Lower leg skin (tissue), 4 donors: ENCODE measurements at regions not wholly inside any gene's neighbourhood (a gene's known extent, or its start where the extent isn't known, plus 50 kb on each side); places are given as distances from the start of the nearest gene placed in this dataset.

Experiments
- DNase-seq, 2 donors: peaks; one replicate each; pipeline ENCODE4 v3.0.0-alpha.2; 2019; ENCODE audit warnings: low spot score in 2 of 2
- H3K4me3 ChIP-seq: fragments of 200-600 bp; sonication (generic); 2 replicates; pipeline ENCODE4 v1.5.1; 2017; ENCODE audit warnings: mild to moderate bottlenecking, low read depth; ENCODE audit not compliant: poor library complexity, severe bottlenecking
- POLR2A ChIP-seq, 2 donors: fragments of 450-650 bp; IDR thresholded peaks; one replicate each; pipeline ENCODE4 v1.6.1; 2016 to 2017; ENCODE audit warnings: antibody characterized with exemption in 2 of 2, mild to moderate bottlenecking in 1 of 2, moderate library complexity in 1 of 2
- WGBS, 2 donors: methylation state at CpG; one replicate each; pipeline ENCODE4 v1.1.5; 2018; 5-methylcytosine and 5-hydroxymethylcytosine counted together
- intact Hi-C: fragments of 100-400 bp; cut with DNase I; formaldehyde crosslinking; loops from one replicate; pipeline ENCODE4 v1.15.0; 2023; ENCODE audit warnings: low total_unique reads
- TF ChIP-seq, protein P1 (sequence below), 3 donors: fragments of 450-650 bp; IDR thresholded peaks; one replicate each; pipeline ENCODE4 v1.5.1; 2016; ENCODE audit warnings: antibody characterized with exemption in 3 of 3, mild to moderate bottlenecking in 3 of 3, moderate library complexity in 2 of 3

DNA sequence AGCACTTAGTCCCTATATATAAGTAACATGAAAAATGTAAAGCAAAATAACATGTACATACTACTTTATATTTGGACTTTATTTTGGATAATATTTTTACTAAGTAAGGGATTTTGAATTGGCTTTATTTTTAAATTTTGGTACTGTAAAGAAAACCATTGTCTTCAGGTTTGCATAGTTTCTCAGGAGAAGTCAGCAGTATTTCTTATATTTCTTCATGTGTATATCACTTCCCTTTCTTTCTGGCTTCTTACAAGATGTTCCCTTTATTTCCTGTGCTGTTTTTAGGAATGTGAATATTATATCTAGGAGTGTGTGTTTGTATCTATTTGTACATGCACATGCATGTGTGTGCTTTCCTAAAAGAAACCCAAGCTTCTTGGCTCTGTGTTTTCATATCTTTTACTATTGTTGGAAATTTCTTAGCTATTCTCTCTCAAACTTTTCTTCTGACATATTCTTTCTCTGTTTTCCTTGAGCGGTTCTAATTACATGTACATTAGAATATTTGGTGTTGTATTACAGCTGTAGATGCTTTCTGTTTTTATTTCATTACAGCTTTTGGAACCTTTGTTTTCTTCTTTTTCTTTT lies 1549.7 kb upstream of the ACVR2A start:
- intact Hi-C loops = no loop called here
- TF ChIP-seq, protein P1, sequence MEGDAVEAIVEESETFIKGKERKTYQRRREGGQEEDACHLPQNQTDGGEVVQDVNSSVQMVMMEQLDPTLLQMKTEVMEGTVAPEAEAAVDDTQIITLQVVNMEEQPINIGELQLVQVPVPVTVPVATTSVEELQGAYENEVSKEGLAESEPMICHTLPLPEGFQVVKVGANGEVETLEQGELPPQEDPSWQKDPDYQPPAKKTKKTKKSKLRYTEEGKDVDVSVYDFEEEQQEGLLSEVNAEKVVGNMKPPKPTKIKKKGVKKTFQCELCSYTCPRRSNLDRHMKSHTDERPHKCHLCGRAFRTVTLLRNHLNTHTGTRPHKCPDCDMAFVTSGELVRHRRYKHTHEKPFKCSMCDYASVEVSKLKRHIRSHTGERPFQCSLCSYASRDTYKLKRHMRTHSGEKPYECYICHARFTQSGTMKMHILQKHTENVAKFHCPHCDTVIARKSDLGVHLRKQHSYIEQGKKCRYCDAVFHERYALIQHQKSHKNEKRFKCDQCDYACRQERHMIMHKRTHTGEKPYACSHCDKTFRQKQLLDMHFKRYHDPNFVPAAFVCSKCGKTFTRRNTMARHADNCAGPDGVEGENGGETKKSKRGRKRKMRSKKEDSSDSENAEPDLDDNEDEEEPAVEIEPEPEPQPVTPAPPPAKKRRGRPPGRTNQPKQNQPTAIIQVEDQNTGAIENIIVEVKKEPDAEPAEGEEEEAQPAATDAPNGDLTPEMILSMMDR (IDR thresholded peaks at IDR 0.05) = no peak
- TF ChIP-seq POLR2A (IDR thresholded peaks at IDR 0.05) = no peak
- DNase-seq = no peak
- WGBS, 2 donors = 94 to 97% methylated on average over 1 of the region's 1 CpG
- no peak overlapping the region for H3K4me3 ChIP-seq

DNA sequence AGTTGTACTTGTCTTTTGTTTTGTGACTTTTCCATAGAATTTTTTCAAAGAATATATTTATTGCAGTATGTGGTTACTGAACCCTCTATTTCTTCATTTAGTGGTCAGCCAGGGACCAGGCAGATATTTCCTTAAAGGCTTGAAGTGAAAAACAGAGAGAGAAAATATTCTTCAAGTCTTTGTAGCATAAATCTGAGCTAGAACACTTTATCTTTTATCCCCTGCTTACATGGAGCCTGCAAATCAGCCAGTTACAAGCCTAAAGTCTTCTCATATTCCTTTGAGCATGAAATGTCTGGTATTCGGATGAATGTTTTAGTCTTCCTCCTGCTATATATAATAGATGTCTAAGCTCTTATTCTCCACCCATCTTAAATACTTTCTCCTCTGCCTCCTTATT lies 1557.5 kb upstream of the ACVR2A start:
- no peak overlapping the region for H3K4me3 ChIP-seq
- 89 to 92% methylated on average over 1 of the region's 1 CpG for WGBS, 2 donors
- no peak for TF ChIP-seq POLR2A (IDR thresholded peaks at IDR 0.05)
- TF ChIP-seq, protein P1 (IDR thresholded peaks at IDR 0.05) = no peak
- DNase-seq = no peak
- intact Hi-C loops = no loop called here

- no peak for TF ChIP-seq POLR2A (IDR thresholded peaks at IDR 0.05)
- TF ChIP-seq, protein P1 (IDR thresholded peaks at IDR 0.05) = no peak
- no peak for DNase-seq
- intact Hi-C loops = no loop called here
- no peak overlapping the region for H3K4me3 ChIP-seq
- 85 to 90% methylated on average over 2 of the region's 2 CpGs for WGBS, 2 donors
Observed at GRCh38 chr2:146278881-146279280, 1565.9 kb upstream of the ACVR2A start.

DNA sequence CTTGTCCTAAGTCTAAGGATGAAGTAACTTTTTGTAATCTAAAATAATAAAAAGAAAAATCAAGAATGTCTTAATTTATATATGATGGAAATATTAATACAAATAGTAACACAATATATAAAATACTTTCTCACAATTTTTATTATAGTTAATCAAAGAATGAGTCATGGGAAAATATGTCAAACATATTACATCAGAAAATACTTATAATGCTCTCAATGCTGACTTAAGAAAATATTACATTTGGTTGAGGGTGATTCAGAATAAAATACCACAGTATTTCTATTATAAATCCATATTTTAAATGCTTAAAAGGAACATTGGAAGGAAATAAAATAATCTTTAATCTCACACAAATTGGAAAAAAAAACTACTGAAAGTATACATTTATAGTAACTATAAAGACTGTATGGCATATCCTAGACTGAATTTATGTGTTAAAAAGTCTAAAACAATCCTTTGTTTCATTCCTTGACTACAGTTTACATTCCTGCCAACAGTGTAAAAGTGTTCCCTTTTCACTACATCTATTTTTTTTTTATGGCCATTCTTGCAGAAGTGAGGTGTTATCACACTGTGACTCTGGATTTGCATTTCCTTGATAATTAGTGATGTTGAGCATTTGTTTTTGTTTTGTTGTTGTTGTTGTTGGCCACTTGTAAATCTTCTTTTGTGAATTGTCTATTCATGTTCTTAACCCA lies 1573.5 kb upstream of the ACVR2A start:
- no peak for DNase-seq
- no peak overlapping the region for H3K4me3 ChIP-seq
- intact Hi-C loops = no loop called here
- TF ChIP-seq POLR2A (IDR thresholded peaks at IDR 0.05) = no peak

DNA sequence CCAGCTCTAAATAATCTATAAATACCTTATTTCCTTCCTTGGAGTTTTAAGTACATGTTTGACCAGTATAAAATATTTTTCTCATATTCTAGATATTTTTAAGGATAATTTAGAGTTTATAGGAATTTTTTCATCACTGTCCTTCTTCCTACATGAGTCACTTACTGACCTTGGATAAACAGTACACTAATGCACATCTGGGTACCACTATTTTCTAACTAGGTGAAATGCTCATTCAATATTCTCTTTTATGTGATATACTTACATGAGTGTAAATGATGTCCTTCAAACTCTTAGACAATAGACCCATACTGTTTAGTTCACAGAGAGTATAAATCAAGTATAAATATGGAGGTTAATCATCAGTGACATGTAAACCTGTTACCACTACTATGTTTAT lies 1574.2 kb upstream of the ACVR2A start:
- intact Hi-C loops = no loop called here
- H3K4me3 ChIP-seq = no peak overlapping the region
- DNase-seq = no peak
- no peak for TF ChIP-seq POLR2A (IDR thresholded peaks at IDR 0.05)
- TF ChIP-seq, protein P1 (IDR thresholded peaks at IDR 0.05) = no peak

- no peak overlapping the region for H3K4me3 ChIP-seq
- intact Hi-C loops = no loop called here
- no peak for DNase-seq
- TF ChIP-seq, protein P1 (IDR thresholded peaks at IDR 0.05) = no peak
- TF ChIP-seq POLR2A (IDR thresholded peaks at IDR 0.05) = no peak
Observed at GRCh38 chr2:146267093-146267492, 1577.7 kb upstream of the ACVR2A start.
